GM12874 (cell line): ENCODE measurements at regions not wholly inside any gene's neighbourhood (a gene's known extent, or its start where the extent isn't known, plus 50 kb on each side); places are given as distances from the start of the nearest gene placed in this dataset.

ENCODE experiments used
- TF ChIP-seq, protein P1 (sequence below): IDR thresholded peaks from 2 replicates; pipeline ENCODE4 v1.5.1; 2011; ENCODE audit warnings: low read depth, mild to moderate bottlenecking, control low read depth, low read length, moderate library complexity; ENCODE audit not compliant: insufficient read depth

DNA sequence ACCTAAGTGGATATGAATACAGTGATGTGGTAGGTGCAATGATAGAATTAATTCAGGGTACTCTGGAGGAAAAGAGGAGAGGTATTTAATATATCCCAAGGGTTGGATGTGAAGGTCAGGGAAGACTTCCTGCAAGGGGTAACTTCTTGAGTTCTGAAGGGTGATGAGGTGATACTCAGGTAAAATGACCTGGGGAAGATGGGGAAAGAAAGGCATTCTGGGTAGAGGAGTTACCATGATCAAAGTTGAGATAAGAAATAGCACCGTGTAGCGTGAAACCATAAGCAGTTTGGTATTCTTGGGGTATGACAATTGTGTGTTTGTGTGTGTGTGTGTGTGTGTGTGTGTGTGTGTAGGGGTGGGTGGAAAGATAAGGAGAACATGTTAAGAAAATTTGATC lies 270.4 kb upstream of the LCORL start:
- TF ChIP-seq, protein P1, sequence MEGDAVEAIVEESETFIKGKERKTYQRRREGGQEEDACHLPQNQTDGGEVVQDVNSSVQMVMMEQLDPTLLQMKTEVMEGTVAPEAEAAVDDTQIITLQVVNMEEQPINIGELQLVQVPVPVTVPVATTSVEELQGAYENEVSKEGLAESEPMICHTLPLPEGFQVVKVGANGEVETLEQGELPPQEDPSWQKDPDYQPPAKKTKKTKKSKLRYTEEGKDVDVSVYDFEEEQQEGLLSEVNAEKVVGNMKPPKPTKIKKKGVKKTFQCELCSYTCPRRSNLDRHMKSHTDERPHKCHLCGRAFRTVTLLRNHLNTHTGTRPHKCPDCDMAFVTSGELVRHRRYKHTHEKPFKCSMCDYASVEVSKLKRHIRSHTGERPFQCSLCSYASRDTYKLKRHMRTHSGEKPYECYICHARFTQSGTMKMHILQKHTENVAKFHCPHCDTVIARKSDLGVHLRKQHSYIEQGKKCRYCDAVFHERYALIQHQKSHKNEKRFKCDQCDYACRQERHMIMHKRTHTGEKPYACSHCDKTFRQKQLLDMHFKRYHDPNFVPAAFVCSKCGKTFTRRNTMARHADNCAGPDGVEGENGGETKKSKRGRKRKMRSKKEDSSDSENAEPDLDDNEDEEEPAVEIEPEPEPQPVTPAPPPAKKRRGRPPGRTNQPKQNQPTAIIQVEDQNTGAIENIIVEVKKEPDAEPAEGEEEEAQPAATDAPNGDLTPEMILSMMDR = no peak

DNA sequence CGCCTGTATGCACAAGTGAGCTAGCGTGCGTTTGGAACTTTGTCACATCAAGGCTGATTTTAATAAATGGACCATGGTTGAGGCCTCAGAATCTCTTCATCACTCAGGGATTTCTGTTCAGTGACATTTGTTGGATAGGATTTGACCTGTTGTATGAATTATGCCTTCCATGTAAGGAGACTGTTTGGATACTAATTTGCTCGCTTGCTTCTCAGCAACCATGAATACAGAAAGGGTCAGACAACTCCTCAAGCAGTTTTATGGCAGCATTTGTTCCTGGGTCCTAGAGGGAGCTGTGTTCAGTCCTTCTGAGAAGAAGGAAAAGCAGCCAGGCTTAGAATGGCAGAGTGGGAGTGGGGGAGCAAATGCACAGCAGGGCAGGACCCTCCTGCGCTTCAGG lies 269.7 kb upstream of the LCORL start:
- TF ChIP-seq, protein P1 = no peak

DNA sequence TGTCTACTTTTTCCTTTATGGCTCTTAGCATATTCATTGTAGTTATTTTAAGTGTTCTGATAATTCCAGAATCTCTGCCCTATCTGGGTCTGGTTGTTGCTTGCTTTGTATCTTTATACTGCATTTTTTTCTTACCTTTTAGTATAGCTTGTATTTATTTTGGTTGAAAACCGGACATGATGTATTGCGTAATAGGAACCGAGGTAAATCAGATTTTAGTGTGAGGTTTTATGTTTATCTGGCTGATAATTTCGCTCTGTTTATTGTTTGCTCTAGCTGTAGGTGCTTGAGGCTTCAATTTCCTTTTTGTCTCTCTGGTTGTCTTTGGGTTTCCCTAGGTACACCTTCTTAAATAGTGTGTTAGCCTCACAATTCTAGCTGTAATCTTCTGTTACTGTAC lies 263.8 kb upstream of the LCORL start:
- TF ChIP-seq, protein P1 = no peak

DNA sequence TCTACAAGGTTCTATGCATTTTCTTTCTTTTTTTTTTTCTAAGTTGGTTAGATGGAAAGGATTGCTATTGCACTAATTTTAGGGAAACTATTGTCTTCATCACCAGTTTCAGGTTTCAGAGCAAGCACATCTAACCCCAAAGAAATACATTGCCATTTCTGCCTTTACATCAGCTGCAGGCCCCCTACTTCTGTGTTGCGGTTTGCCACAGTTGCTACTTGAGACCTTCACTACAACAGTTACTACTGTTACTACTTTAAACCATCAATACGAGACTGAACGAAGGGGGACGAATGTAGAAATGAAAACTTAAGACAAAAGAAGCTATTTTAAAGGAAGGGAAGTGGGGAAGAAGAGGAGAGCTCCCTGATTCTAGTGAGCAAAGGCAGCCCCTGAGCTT lies 256.7 kb upstream of the LCORL start:
- TF ChIP-seq, protein P1 = no peak

DNA sequence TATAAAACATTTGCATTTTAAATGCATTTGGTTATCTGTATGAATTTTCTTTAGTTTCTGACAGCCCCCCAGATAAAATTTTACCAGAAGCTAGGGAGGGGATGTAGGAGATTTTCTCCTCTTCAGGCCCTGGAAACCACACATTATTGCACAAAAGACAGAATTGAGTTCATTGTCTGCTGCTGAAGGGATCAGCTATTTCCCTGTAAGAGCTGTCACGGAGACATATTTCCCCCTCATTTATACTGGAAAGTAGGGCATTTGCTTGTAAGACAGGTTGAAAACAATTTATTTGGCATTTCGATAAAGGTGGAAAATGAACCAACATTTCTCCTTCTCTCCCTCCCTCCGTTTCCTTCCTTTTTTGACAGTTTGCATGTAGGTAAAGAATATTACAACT lies 241.3 kb upstream of the LCORL start:
- TF ChIP-seq, protein P1 = no peak

DNA sequence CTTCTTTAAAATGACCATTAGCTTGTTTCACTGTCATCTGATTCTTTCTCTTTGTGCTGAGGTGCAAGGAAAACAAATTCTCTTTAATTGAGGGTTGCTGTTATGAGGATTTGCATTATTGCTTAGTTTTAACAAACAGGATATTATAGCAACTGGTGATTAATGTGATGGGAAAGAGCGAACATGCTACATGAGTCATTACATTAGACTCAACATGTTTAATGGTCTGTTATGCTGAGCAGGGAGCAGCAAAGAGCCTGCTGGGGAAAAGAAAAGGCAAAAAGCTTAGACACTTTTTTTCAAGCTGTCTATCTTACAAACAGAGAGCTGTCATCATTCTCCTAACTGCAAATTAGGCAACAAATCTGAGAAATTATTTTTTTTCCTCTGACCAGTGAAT lies 230.5 kb upstream of the LCORL start:
- TF ChIP-seq, protein P1 = no peak

DNA sequence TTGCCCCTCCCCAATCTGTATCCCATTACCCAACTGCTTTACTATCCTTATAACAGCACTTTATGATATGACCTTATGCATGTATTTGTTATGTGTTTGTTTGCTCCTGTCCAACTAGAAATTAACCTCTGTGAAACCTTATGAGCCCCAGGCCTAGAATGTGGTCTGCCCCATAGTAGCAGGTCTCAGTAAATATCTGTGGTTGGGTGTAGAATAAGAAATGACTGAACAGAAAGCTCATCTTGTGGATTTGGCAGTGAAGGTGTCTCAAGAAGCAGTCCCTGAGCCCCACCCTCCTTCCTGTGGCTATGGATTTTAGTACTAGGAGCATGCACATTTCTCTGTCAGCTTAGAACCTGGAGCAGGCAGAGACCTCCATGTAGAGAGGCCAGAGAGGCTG lies 229.0 kb upstream of the LCORL start:
- TF ChIP-seq, protein P1 = no peak

DNA sequence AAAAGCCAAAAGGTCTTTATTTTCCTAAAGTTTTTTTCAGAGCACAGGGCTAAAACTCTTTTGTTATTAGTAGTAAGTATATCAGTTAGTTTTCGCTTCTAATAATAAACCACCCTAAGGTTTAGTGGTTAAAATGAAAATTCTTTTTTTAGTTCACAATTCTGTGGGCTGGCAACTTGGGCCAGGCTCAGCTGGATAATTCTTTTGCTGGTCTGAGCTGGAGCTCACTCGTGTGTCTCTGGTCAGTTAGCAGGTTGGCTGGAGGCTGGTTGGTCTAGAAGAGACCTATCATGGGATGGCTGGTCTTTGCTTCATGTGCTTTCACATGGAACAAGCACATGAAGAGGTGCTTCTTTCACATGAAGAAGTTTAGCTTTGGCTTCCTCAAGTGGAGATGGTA lies 227.1 kb upstream of the LCORL start:
- TF ChIP-seq, protein P1 = no peak
